RWPE2 (cell line): ENCODE measurements at regions not wholly inside any gene's neighbourhood (a gene's known extent, or its start where the extent isn't known, plus 50 kb on each side); places are given as distances from the start of the nearest gene placed in this dataset.

Experiments
- ATAC-seq: fragments of 200-7000 bp; cut with Tn5 transposase; 3 replicates; pipeline ENCODE4 v1.9.1; 2021; ENCODE audit warnings: low read depth
- DNase-seq: peaks from one replicate; pipeline ENCODE4 v3.0.0-alpha.2; 2020; ENCODE audit warnings: low spot score
- H3K27ac ChIP-seq: fragments of 450-650 bp; 2 replicates; pipeline ENCODE4 v1.5.1; 2017; ENCODE audit warnings: mild to moderate bottlenecking; ENCODE audit not compliant: poor library complexity, severe bottlenecking
- H3K27me3 ChIP-seq: fragments of 250-450 bp; sonication (Bioruptor Pico); 2 replicates; pipeline ENCODE4 v1.5.1; 2021; ENCODE audit warnings: mild to moderate bottlenecking, moderate library complexity; ENCODE audit not compliant: insufficient read depth, poor library complexity, severe bottlenecking
- H3K36me3 ChIP-seq: fragments of 250-450 bp; sonication (Bioruptor Pico); 2 replicates; pipeline ENCODE4 v1.5.1; 2020; ENCODE audit warnings: low read depth, mild to moderate bottlenecking, moderate library complexity
- H3K4me1 ChIP-seq: fragments of 250-450 bp; sonication (Bioruptor Pico); 2 replicates; pipeline ENCODE4 v1.5.1; 2021; ENCODE audit warnings: mild to moderate bottlenecking, moderate library complexity; ENCODE audit not compliant: insufficient read depth, poor library complexity, severe bottlenecking
- H3K4me3 ChIP-seq: fragments of 250-450 bp; sonication (Bioruptor Pico); 2 replicates; pipeline ENCODE4 v1.5.1; 2021; ENCODE audit warnings: mild to moderate bottlenecking, moderate library complexity; ENCODE audit not compliant: severe bottlenecking
- H3K9me3 ChIP-seq: fragments of 250-450 bp; sonication (Bioruptor Pico); 2 replicates; pipeline ENCODE4 v1.5.1; 2021; ENCODE audit warnings: mild to moderate bottlenecking, moderate library complexity; ENCODE audit not compliant: severe bottlenecking
- TF ChIP-seq, protein P1 (sequence below): fragments of 450-650 bp; IDR thresholded peaks from one replicate; pipeline ENCODE4 v1.5.1; 2017; ENCODE audit warnings: mild to moderate bottlenecking, moderate library complexity; ENCODE audit not compliant: poor library complexity, severe bottlenecking

DNA sequence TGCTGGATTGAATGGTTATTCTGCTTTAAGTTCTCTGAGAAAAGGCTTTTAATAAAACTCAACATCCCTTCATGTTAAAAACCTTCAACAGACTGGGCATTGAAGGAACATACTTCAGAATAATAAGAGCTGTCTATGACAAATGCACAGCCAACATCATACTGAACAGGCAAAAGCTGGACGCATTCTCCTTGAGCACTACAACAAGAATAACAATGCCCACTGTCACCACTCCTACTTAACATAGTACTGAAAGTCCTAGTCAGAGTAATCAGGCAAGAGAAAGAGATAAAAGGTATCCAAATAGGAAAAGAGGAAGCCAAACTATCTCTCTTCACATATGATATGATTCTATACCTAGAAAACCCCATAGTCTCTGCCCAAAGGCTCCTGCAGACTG, 641.4 kb downstream of the IRS1 start:
- Histone ChIP-seq H3K4me1 (peaks cover 10% of the 10 kb centered on the region), H3K4me3 (no peak overlapping the region), H3K27ac (no peak overlapping the region), H3K27me3 (no peaks in the 10 kb centered on the region), H3K36me3 (no peaks in the 10 kb centered on the region), H3K9me3 (no peaks in the 10 kb centered on the region)
- ATAC-seq (no peak), DNase-seq (no peak)
- TF ChIP-seq, protein P1, sequence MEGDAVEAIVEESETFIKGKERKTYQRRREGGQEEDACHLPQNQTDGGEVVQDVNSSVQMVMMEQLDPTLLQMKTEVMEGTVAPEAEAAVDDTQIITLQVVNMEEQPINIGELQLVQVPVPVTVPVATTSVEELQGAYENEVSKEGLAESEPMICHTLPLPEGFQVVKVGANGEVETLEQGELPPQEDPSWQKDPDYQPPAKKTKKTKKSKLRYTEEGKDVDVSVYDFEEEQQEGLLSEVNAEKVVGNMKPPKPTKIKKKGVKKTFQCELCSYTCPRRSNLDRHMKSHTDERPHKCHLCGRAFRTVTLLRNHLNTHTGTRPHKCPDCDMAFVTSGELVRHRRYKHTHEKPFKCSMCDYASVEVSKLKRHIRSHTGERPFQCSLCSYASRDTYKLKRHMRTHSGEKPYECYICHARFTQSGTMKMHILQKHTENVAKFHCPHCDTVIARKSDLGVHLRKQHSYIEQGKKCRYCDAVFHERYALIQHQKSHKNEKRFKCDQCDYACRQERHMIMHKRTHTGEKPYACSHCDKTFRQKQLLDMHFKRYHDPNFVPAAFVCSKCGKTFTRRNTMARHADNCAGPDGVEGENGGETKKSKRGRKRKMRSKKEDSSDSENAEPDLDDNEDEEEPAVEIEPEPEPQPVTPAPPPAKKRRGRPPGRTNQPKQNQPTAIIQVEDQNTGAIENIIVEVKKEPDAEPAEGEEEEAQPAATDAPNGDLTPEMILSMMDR = no peak

DNA sequence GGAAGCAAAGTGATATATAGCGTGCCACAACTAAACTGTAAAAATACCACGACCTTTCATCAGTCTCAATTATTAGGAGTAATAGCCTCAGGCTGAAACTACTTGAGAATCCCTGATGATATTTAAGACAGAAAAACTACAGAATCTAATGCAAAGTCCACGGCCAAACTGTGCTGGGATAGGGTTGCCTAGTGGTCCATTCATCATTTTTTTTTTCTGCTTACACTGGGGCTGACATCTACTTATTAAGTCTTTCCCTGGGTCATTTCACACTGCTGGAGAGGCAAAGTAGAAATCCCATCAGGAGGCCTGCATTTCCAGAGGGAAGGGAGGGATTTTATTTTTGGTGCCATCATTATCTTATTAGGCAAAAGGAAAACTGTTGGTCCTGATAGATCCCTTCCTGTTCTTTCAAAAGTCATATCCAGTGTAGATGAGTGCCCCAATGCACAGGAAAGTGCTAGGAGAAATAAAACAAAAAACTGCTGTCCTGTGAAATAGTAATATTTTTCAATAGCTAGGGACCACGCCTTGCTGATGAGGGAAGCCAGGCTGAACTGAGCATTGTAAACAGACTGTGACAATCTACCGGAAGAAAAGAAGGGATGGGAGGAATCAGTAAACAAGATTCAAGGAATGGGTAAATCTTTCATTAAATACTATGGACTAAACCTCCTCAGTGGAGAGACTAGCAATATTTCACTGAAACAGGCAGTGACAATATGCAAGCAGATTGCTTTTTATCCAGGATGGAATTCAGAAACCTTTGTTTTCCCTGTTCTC, 644.3 kb downstream of the IRS1 start:
- Histone ChIP-seq H3K9me3 (no peaks in the 10 kb centered on the region), H3K27me3 (no peaks in the 10 kb centered on the region), H3K36me3 (no peaks in the 10 kb centered on the region), H3K27ac (no peak overlapping the region), H3K4me3 (no peak overlapping the region), H3K4me1 (peaks cover 10% of the 10 kb centered on the region)
- ATAC-seq = no peak
- TF ChIP-seq, protein P1 = no peak
- DNase-seq = no peak

DNA sequence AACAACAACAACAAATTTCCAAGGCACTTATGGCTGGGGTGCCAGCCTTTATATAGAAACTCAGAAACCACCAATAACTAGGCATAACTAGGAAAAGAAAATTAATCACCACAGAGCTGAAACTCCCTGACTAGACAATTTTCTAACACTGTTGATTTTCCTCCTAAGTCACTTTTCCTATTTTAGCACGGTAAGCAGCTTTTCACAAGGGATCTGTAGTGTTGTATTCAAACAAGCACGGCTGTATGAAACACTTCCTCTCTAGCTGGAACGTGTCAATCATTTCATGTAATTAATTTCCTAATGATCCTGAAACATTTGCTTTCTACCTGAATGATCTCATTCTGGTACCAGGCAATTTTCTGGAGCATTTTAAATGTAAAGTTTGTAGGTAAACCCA, 645.0 kb downstream of the IRS1 start:
- no peaks in the 10 kb centered on the region for H3K9me3 ChIP-seq

DNA sequence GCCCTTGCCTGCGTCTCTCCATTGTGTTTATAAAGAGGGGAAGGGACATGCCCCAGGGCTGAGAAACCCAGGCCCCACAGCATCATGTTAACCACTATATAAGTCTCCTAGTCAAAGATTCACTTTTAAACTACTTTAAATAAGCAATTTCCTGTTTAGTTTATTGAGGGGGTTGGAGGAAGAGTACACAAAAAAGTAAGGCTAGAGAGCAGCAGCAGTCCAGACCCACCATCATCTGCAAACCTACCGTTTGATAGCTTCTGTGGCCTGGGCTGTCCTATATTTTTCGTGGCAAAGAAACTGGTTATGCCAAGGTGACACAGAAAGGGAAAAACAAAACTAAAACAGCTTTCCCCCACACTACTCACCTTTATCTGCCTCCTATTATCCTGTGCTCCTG, 646.1 kb downstream of the IRS1 start:
- Histone ChIP-seq H3K36me3 (no peaks in the 10 kb centered on the region), H3K27me3 (no peaks in the 10 kb centered on the region), H3K9me3 (no peaks in the 10 kb centered on the region), H3K4me3 (no peak overlapping the region), H3K27ac (no peak overlapping the region), H3K4me1 (no peaks in the 10 kb centered on the region)
- ATAC-seq (no peak), DNase-seq (no peak)
- TF ChIP-seq, protein P1 = no peak

More for the DNA sequence above, 645.0 kb downstream of the IRS1 start:
- DNase-seq (no peak), ATAC-seq (no peak)
- no peak overlapping the region for H3K4me3 ChIP-seq
- H3K4me1 ChIP-seq = peaks cover 5% of the 10 kb centered on the region
- no peak overlapping the region for H3K27ac ChIP-seq
- TF ChIP-seq, protein P1 = no peak
- no peaks in the 10 kb centered on the region for H3K27me3 ChIP-seq
- no peaks in the 10 kb centered on the region for H3K36me3 ChIP-seq

DNA sequence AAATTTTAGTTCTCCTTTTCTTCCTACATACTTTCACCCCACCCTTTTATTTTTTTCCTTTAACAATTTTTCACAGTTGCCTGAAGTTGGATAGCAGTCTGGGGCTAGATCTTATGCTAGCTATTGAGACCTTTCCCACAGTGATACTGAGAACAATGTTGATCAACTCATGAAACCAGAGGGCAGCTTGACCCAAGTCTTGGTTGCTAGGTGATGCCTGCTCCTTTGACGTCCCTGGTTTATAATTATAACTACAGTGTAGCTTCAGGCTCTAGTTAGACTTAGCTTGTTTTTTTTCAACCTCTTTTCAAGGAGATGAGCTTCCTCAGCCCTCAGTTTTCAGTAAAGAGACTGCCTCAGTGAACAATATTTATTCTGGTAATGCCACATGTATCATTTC, 648.5 kb downstream of the IRS1 start:
- Histone ChIP-seq H3K4me3 (no peak overlapping the region), H3K27me3 (no peaks in the 10 kb centered on the region), H3K4me1 (no peaks in the 10 kb centered on the region), H3K36me3 (no peaks in the 10 kb centered on the region), H3K9me3 (no peaks in the 10 kb centered on the region), H3K27ac (no peak overlapping the region)
- DNase-seq (no peak), ATAC-seq (no peak)
- TF ChIP-seq, protein P1 = no peak
